Prostate gland (tissue), 2 donors: ENCODE measurements at regions not wholly inside any gene's neighbourhood (a gene's known extent, or its start where the extent isn't known, plus 50 kb on each side); places are given as distances from the start of the nearest gene placed in this dataset.

ENCODE experiments used
- DNase-seq: peaks from one replicate; pipeline ENCODE4 v3.0.0-alpha.2; 2019; ENCODE audit warnings: low spot score
- H3K27ac ChIP-seq, 2 donors: fragments of 200-600 bp; sonication (generic); 2 replicates each; pipeline ENCODE4 v1.5.1; 2017 to 2019
- H3K27me3 ChIP-seq: fragments of 200-600 bp; sonication (generic); replicated peaks from 2 replicates; pipeline ENCODE4 v1.5.1; 2019; ENCODE audit not compliant: insufficient read depth
- H3K36me3 ChIP-seq, 2 donors: fragments of 200-600 bp; sonication (generic); 1 replicate in 1 of 2; 2 replicates in 1 of 2; pipeline versions ENCODE4 v1.5.1 to v1.8.1; 2017 to 2019
- H3K4me1 ChIP-seq: fragments of 200-600 bp; sonication (generic); replicated peaks from 2 replicates; pipeline ENCODE4 v1.5.1; 2019
- H3K4me3 ChIP-seq, 2 donors: fragments of 200-600 bp; sonication (generic); 2 replicates each; pipeline ENCODE4 v1.5.1; 2017 to 2019
- H3K9me3 ChIP-seq: fragments of 200-600 bp; sonication (generic); 2 replicates; pipeline ENCODE4 v1.5.1; 2017
- CTCF ChIP-seq, 4 experiments: fragments of 200-600 bp in 2 of 4; fragments of 450-650 bp in 2 of 4; sonication (generic) in 2 of 4; IDR thresholded peaks; 1 replicate in 3 of 4; 2 replicates in 1 of 4; pipeline ENCODE4 v1.5.1; 2016 to 2019; ENCODE audit warnings: antibody characterized with exemption in 4 of 4, mild to moderate bottlenecking in 2 of 4, moderate library complexity in 2 of 4
- POLR2A ChIP-seq: fragments of 450-650 bp; IDR thresholded peaks from one replicate; pipeline ENCODE4 v1.6.1; 2016; ENCODE audit warnings: antibody characterized with exemption, mild to moderate bottlenecking
- POLR2AphosphoS5 ChIP-seq: sonication (generic); formaldehyde crosslinking; IDR thresholded peaks from one replicate; pipeline ENCODE4 v1.6.1; 2017; ENCODE audit warnings: antibody characterized with exemption
- WGBS: methylation state at CpG from one replicate; pipeline ENCODE4 v1.1.5; 2018; 5-methylcytosine and 5-hydroxymethylcytosine counted together
- intact Hi-C: fragments of 100-400 bp; cut with DNase I; formaldehyde crosslinking; loops from one replicate; pipeline ENCODE4 v1.14.2; 2022

- Histone ChIP-seq H3K9me3 (no peaks in the 10 kb centered on the region), H3K4me1 (no peaks in the 10 kb centered on the region), H3K27me3 (no peaks in the 10 kb centered on the region), H3K4me3 (no peak overlapping the region), H3K27ac (no peak overlapping the region), H3K36me3 (no peaks in the 10 kb centered on the region)
- DNase-seq = no peak
- 49% methylated on average over 2 of the region's 2 CpGs for WGBS
- TF ChIP-seq CTCF (IDR thresholded peaks at IDR 0.05) (no peak), POLR2AphosphoS5 (no peak), POLR2A (no peak)
- intact Hi-C loops = no loop called here
Observed at GRCh38 chr2:139059617-139060016, 279.4 kb upstream of the NXPH2 start.

GRCh38 chr2:139055202-139055601 is 275.0 kb upstream of the NXPH2 start:
- intact Hi-C loops = no loop called here
- no peaks in the 10 kb centered on the region for H3K36me3 ChIP-seq
- TF ChIP-seq POLR2A (no peak), POLR2AphosphoS5 (no peak), CTCF (IDR thresholded peaks at IDR 0.05) (no peak)
- H3K27ac ChIP-seq = no peak overlapping the region
- WGBS = 57% methylated on average over 3 of the region's 3 CpGs
- no peaks in the 10 kb centered on the region for H3K27me3 ChIP-seq
- no peaks in the 10 kb centered on the region for H3K4me1 ChIP-seq
- no peak overlapping the region for H3K4me3 ChIP-seq
- no peaks in the 10 kb centered on the region for H3K9me3 ChIP-seq
- DNase-seq = no peak

GRCh38 chr2:139048017-139048416 is 267.8 kb upstream of the NXPH2 start:
- no peaks in the 10 kb centered on the region for H3K36me3 ChIP-seq
- DNase-seq = no peak
- H3K27me3 ChIP-seq = no peaks in the 10 kb centered on the region
- intact Hi-C loops = no loop called here
- TF ChIP-seq POLR2A (no peak), POLR2AphosphoS5 (no peak), CTCF (IDR thresholded peaks at IDR 0.05) (no peak)
- no peaks in the 10 kb centered on the region for H3K4me1 ChIP-seq
- no peak overlapping the region for H3K27ac ChIP-seq
- H3K4me3 ChIP-seq = no peak overlapping the region
- no peaks in the 10 kb centered on the region for H3K9me3 ChIP-seq

- Histone ChIP-seq H3K4me1 (no peaks in the 10 kb centered on the region), H3K27me3 (no peaks in the 10 kb centered on the region), H3K27ac (no peak overlapping the region), H3K9me3 (no peaks in the 10 kb centered on the region), H3K4me3 (no peak overlapping the region), H3K36me3 (no peaks in the 10 kb centered on the region)
- intact Hi-C loops = no loop called here
- TF ChIP-seq POLR2AphosphoS5 = no peak
- TF ChIP-seq CTCF (IDR thresholded peaks at IDR 0.05) = no peak
- no peak for TF ChIP-seq POLR2A
- WGBS = 84% methylated on average over 2 of the region's 2 CpGs
- DNase-seq = no peak
Observed at GRCh38 chr2:139045524-139045923, 265.3 kb upstream of the NXPH2 start.

GRCh38 chr2:139034064-139034463 is 253.9 kb upstream of the NXPH2 start:
- no peaks in the 10 kb centered on the region for H3K36me3 ChIP-seq
- intact Hi-C loops = no loop called here
- DNase-seq = no peak
- no peak for TF ChIP-seq CTCF (IDR thresholded peaks at IDR 0.05)
- TF ChIP-seq POLR2A = no peak
- no peak for TF ChIP-seq POLR2AphosphoS5
- no peaks in the 10 kb centered on the region for H3K27me3 ChIP-seq
- no peak overlapping the region for H3K4me3 ChIP-seq
- no peaks in the 10 kb centered on the region for H3K9me3 ChIP-seq
- no peak overlapping the region for H3K27ac ChIP-seq
- no peaks in the 10 kb centered on the region for H3K4me1 ChIP-seq
